ENCODE measurements at regions not wholly inside any gene's neighbourhood (a gene's known extent, or its start where the extent isn't known, plus 50 kb on each side); places are given as distances from the start of the nearest gene placed in this dataset.

- intact Hi-C loops (cut with micrococcal nuclease) = no loop called here
Measured at GRCh38 chr13:85283408-85283807, 515.8 kb downstream of the SLITRK6 start.

More at GRCh38 chr13:85283408-85283807, 515.8 kb downstream of the SLITRK6 start:
- Histone ChIP-seq H3K36me3 (ENCODE audit: control insufficient read depth, insufficient read depth, low read length) (no peaks in the 10 kb centered on the region), H2BK20ac (ENCODE audit: low read depth, low read length) (no peak overlapping the region), H3K4ac (ENCODE audit: low read depth, low read length) (no peak overlapping the region), H3K4me3 (ENCODE audit: insufficient read depth, low read depth, low read length) (no peak overlapping the region), H2BK120ac (ENCODE audit: low read depth, low read length) (no peak overlapping the region), H4K91ac (ENCODE audit: insufficient read depth, low read depth, low read length) (no peak overlapping the region), H2AFZ (replicated peaks; ENCODE audit: low read length, poor library complexity) (no peak overlapping the region), H2BK15ac (ENCODE audit: low read depth, low read length) (no peak overlapping the region), H3K9me3 (ENCODE audit: control insufficient read depth, insufficient read depth, low read length) (no peaks in the 10 kb centered on the region), H3K4me1 (ENCODE audit: control insufficient read depth, insufficient read depth, low read length) (no peaks in the 10 kb centered on the region), H3K23ac (ENCODE audit: low read depth, low read length) (no peak overlapping the region), H3K27ac (ENCODE audit: insufficient read depth, low read length) (no peak overlapping the region), H4K8ac (ENCODE audit: low read depth in 2 of 2, low read length in 2 of 2) (no peak overlapping the region), H2AK5ac (ENCODE audit: low read depth, low read length) (no peak overlapping the region), H3K18ac (ENCODE audit: low read depth, low read length) (no peak overlapping the region), H2BK5ac (ENCODE audit: low read depth, low read length, poor library complexity, severe bottlenecking) (no peak overlapping the region), H3K14ac (replicated peaks; ENCODE audit: low read depth, low read length) (no peak overlapping the region), H3K27me3 (ENCODE audit: control insufficient read depth, insufficient read depth, low read length) (no peaks in the 10 kb centered on the region), H3K79me1 (ENCODE audit: low read depth in 1 of 2, low read length in 2 of 2) (no peaks in the 10 kb centered on the region), H3K56ac (ENCODE audit: extremely low read depth, insufficient read depth, low read length) (no peak overlapping the region), H3K9me1 (ENCODE audit: insufficient read depth, low read length) (no peaks in the 10 kb centered on the region), H2AK9ac (replicated peaks; ENCODE audit: low read depth, low read length, poor library complexity) (no peak overlapping the region), H4K5ac (ENCODE audit: low read depth, low read length) (no peak overlapping the region), H3K9ac (ENCODE audit: low read depth, low read length) (no peak overlapping the region), H4K20me1 (ENCODE audit: insufficient read depth, low read length) (no peaks in the 10 kb centered on the region), H3K4me2 (ENCODE audit: low read depth, low read length) (no peak overlapping the region)
- TF ChIP-seq MAZ (IDR thresholded peaks at IDR 0.05; ENCODE audit: borderline replicate concordance, low read depth, low read length) = no peak
- TF ChIP-seq CHD1 (IDR thresholded peaks at IDR 0.05; ENCODE audit: low read depth, low read length) = no peak
- no peak for TF ChIP-seq MAFK (IDR thresholded peaks at IDR 0.05; ENCODE audit: low read depth, low read length)
- no peak for TF ChIP-seq RCOR1 (IDR thresholded peaks at IDR 0.05; ENCODE audit: insufficient replicate concordance, low read length)
- TF ChIP-seq BHLHE40 (IDR thresholded peaks at IDR 0.05; ENCODE audit: low read depth, low read length) = no peak
- BruUV-seq (replicated peaks) = no TSS peak
- CTCF ChIA-PET = interaction anchor here (0.6 to 1.4 kb wide), 4 partner anchors 16 to 288 kb away, joined by 3 to 6 read pairs (median 3); no protein-coding TSS in a partner anchor
- in situ Hi-C loops (cut with MboI; ENCODE audit: low sequenced_read_pairs) = no loop called here
- POLR2A ChIA-PET (ENCODE audit: unreplicated experiment) = no interaction called here
- dilution Hi-C loops (cut with HindIII; ENCODE audit: low sequenced_read_pairs, unreplicated experiment) = no loop called here
- DNase-seq = no peak
- ATAC-seq (ENCODE audit: low read depth) = peak; percentile 24; the same call in 1 of the 2 replicates

All from IMR-90 (cell line).